ENCODE measurements at regions not wholly inside any gene's neighbourhood (a gene's known extent, or its start where the extent isn't known, plus 50 kb on each side); places are given as distances from the start of the nearest gene placed in this dataset.

DNA sequence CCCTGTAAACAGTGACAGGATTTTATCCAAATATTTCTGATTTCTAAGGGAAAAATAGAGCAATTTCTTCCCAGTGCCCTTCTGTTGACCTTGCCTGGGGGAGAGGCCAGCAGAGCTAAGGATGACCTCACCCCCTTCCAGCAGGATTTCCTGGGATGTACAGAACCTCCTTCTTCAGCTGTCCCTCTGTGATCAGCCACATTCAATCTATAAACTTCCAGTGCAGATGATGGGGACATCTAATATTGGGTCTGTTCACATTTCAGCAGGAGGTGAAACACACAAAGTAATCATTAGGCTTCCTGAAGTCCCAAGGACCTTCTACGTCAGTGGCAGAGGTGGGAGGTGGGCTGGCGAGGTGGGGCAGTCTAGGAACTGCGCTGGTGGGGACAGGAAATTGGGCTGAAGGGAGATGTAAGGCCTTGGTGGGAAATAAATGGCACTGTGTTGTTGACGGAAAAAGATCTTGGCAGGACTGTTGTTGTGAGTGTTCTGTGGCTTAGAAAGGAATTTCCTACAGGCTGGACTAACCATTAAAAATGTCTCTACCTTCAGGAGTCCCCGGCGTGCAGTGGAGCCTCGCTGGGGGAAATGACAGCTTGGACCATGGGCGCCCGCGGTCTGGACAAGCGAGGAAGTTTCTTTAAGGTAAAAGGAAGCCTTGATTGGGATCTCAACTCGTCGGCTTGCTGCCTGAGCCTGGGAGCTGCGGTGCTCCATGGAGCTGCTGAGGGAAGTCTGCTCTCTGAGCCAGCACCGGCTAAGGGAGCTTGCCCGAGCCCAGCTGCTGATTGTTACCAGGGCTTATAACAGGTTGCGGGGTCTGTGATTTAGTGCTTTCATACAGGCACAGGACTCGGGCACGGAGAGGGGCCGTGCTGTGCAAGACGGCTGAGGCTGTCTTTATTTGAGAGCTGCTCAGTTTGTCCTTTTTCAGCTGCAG is 127.9 kb upstream of the NAA20 start:
- TF ChIP-seq, protein P1, sequence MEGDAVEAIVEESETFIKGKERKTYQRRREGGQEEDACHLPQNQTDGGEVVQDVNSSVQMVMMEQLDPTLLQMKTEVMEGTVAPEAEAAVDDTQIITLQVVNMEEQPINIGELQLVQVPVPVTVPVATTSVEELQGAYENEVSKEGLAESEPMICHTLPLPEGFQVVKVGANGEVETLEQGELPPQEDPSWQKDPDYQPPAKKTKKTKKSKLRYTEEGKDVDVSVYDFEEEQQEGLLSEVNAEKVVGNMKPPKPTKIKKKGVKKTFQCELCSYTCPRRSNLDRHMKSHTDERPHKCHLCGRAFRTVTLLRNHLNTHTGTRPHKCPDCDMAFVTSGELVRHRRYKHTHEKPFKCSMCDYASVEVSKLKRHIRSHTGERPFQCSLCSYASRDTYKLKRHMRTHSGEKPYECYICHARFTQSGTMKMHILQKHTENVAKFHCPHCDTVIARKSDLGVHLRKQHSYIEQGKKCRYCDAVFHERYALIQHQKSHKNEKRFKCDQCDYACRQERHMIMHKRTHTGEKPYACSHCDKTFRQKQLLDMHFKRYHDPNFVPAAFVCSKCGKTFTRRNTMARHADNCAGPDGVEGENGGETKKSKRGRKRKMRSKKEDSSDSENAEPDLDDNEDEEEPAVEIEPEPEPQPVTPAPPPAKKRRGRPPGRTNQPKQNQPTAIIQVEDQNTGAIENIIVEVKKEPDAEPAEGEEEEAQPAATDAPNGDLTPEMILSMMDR (IDR thresholded peaks at IDR 0.05), result no peak
- no peak for TF ChIP-seq EP300 (IDR thresholded peaks at IDR 0.05)

Data from stomach (tissue), 4 donors.